Naive thymus-derived CD8-positive, alpha-beta T cell (primary cell): ENCODE measurements at regions not wholly inside any gene's neighbourhood (a gene's known extent, or its start where the extent isn't known, plus 50 kb on each side); places are given as distances from the start of the nearest gene placed in this dataset.
A peak's percentile ranks its signal among the peaks of the same experiment; 100 is the strongest.
"Not testable (repeated sequence)": the region's sequence is repeated elsewhere in the genome, so short reads cannot be mapped to it uniquely, and the experiment has no call there.

ENCODE experiments used
- ATAC-seq, 2 donors: fragments of 150-1000 bp; cut with Tn5 transposase in 1 of 2; sonication (Bioruptor Pico), chemical (Tn5 transposase) in 1 of 2; 1 replicate in 1 of 2; 2 replicates in 1 of 2; pipeline ENCODE4 v1.10.0; 2021; ENCODE audit warnings: mild to moderate bottlenecking in 2 of 2, moderate library complexity in 2 of 2
- POLR2A ChIA-PET: fragments of 350-600 bp; sonication (Branson Sonifier 250); formaldehyde crosslinking; loops from one replicate; lab custom pipeline; 2021; ENCODE audit warnings: antibody characterized with exemption; lab: Charles Lee
- DNase-seq, 10 donors: peaks; one replicate each; pipeline versions ENCODE4 v3.0.0 to v3.0.0-alpha.2; 2020 to 2022
- H3K27ac Mint-ChIP-seq, 10 donors: one replicate each; pipeline ENCODE4 v1.8.0; 2020 to 2022; ENCODE audit warnings: mild to moderate bottlenecking in 10 of 10, mixed read lengths in 10 of 10, moderate library complexity in 4 of 10, inconsistent platforms in 1 of 10
- H3K27me3 Mint-ChIP-seq, 5 donors: one replicate each; pipeline ENCODE4 v1.8.0; 2021 to 2022; ENCODE audit warnings: mixed read lengths in 5 of 5
- H3K36me3 Mint-ChIP-seq, 3 donors: one replicate each; pipeline ENCODE4 v1.8.0; 2020 to 2022; ENCODE audit warnings: mixed read lengths in 3 of 3, mild to moderate bottlenecking in 2 of 3, inconsistent platforms in 1 of 3
- H3K4me1 Mint-ChIP-seq, 4 donors: one replicate each; pipeline ENCODE4 v1.8.0; 2021 to 2022; ENCODE audit warnings: mixed read lengths in 4 of 4
- H3K4me3 Mint-ChIP-seq, 10 donors: one replicate each; pipeline ENCODE4 v1.8.0; 2020 to 2022; ENCODE audit warnings: mild to moderate bottlenecking in 10 of 10, mixed read lengths in 10 of 10, moderate library complexity in 6 of 10, inconsistent platforms in 1 of 10
- H3K9me3 Mint-ChIP-seq, 9 donors: one replicate each; pipeline ENCODE4 v1.8.0; 2020 to 2022; ENCODE audit warnings: mixed read lengths in 9 of 9, mild to moderate bottlenecking in 3 of 9, inconsistent platforms in 1 of 9, moderate library complexity in 1 of 9

GRCh38 chr2:393711-394696 is 106.1 kb upstream of the ALKAL2 start:
- POLR2A ChIA-PET, result interaction anchor here (1.1 to 1.8 kb wide), 3 partner anchors 36 to 191 kb away, joined by 3 to 5 read pairs (median 4); no protein-coding TSS in a partner anchor
- peak; percentile 85 to 86 for ATAC-seq
- peaks cover 8 to 29% (median 16%) of the 10 kb centered on the region in 4 donors for H3K4me1 Mint-ChIP-seq

GRCh38 chr2:392926-393280 is 105.0 kb upstream of the ALKAL2 start:
- peak overlapping the region in 7 of 10 donors; percentile 16 to 88 (median 74) for H3K4me3 Mint-ChIP-seq
- DNase-seq (peak in 4 of 10 donors; percentile 12 to 29 (median 16)), ATAC-seq (no peak)

More at GRCh38 chr2:393711-394696, 106.1 kb upstream of the ALKAL2 start:
- DNase-seq, result peak; percentile 33 to 88 (median 80)
- Mint-ChIP-seq H3K27me3 (no peaks in the 10 kb centered on the region), H3K9me3 (peaks cover 0 to 4% (median 0%) of the 10 kb centered on the region in 9 donors), H3K36me3 (no peaks in the 10 kb centered on the region), H3K4me3 (peak overlapping the region; percentile 74 to 89 (median 86)), H3K27ac (peak overlapping the region; percentile 82 to 99 (median 96))

GRCh38 chr2:392181-392925 is 104.5 kb upstream of the ALKAL2 start:
- Mint-ChIP-seq H3K9me3 (peaks cover 0 to 8% (median 0%) of the 10 kb centered on the region in 9 donors), H3K27me3 (peaks cover 0 to under 1% (median 0%) of the 10 kb centered on the region in 5 donors), H3K4me1 (peaks cover 8 to 29% (median 16%) of the 10 kb centered on the region in 4 donors), H3K4me3 (peak overlapping the region in 1 of 10 donors; percentile 87), H3K27ac (peak overlapping the region in 4 of 10 donors; percentile 15 to 92 (median 70)), H3K36me3 (no peaks in the 10 kb centered on the region)
- POLR2A ChIA-PET, result interaction anchor here (0.9 to 1.8 kb wide), 2 partner anchors 26 to 38 kb away, joined by 4 read pairs; no protein-coding TSS in a partner anchor
- no peak for DNase-seq
- no peak for ATAC-seq

More at GRCh38 chr2:392926-393280, 105.0 kb upstream of the ALKAL2 start:
- Mint-ChIP-seq H3K36me3 (no peaks in the 10 kb centered on the region), H3K27me3 (no peaks in the 10 kb centered on the region), H3K9me3 (peaks cover 0 to 8% (median 0%) of the 10 kb centered on the region in 9 donors), H3K27ac (peak overlapping the region in 4 of 10 donors; percentile 15 to 92 (median 70)), H3K4me1 (peaks cover 8 to 29% (median 16%) of the 10 kb centered on the region in 4 donors)
- POLR2A ChIA-PET, result interaction anchor here (1.8 kb wide), 1 partner anchor 38 kb away, joined by 4 read pairs; no protein-coding TSS in a partner anchor

GRCh38 chr2:391696-392095 is 103.8 kb upstream of the ALKAL2 start:
- Mint-ChIP-seq H3K27me3 (peaks cover 0 to 1% (median 0%) of the 10 kb centered on the region in 5 donors), H3K4me1 (peaks cover 8 to 29% (median 16%) of the 10 kb centered on the region in 4 donors), H3K9me3 (peaks cover 0 to 8% (median 0%) of the 10 kb centered on the region in 9 donors), H3K4me3 (no peak overlapping the region), H3K36me3 (no peaks in the 10 kb centered on the region), H3K27ac (peak overlapping the region in 1 of 10 donors; percentile 50)
- POLR2A ChIA-PET, result interaction anchor here (0.9 kb wide), 1 partner anchor 27 kb away, joined by 4 read pairs; no protein-coding TSS in a partner anchor
- DNase-seq (no peak), ATAC-seq (no peak)

GRCh38 chr2:390959-391358 is 103.1 kb upstream of the ALKAL2 start:
- no peaks in the 10 kb centered on the region for H3K36me3 Mint-ChIP-seq
- H3K27ac Mint-ChIP-seq, result no peak overlapping the region

GRCh38 chr2:389985-390384 is 102.1 kb upstream of the ALKAL2 start:
- H3K36me3 Mint-ChIP-seq, H3K27me3 Mint-ChIP-seq, H3K9me3 Mint-ChIP-seq, POLR2A ChIA-PET, H3K27ac Mint-ChIP-seq, DNase-seq, ATAC-seq, H3K4me3 Mint-ChIP-seq: not testable (repeated sequence)
- H3K4me1 Mint-ChIP-seq, result peaks cover 8 to 26% (median 16%) of the 10 kb centered on the region in 4 donors

More at GRCh38 chr2:390959-391358, 103.1 kb upstream of the ALKAL2 start:
- DNase-seq (no peak), ATAC-seq (no peak)
- H3K4me1 Mint-ChIP-seq, result peaks cover 8 to 29% (median 16%) of the 10 kb centered on the region in 4 donors
- POLR2A ChIA-PET, result no interaction called here
- H3K27me3 Mint-ChIP-seq, result peaks cover 0 to 1% (median 0%) of the 10 kb centered on the region in 5 donors
- peaks cover 0 to 8% (median 0%) of the 10 kb centered on the region in 9 donors for H3K9me3 Mint-ChIP-seq
- H3K4me3 Mint-ChIP-seq, result no peak overlapping the region

GRCh38 chr2:388752-389151 is 100.9 kb upstream of the ALKAL2 start:
- H3K27me3 Mint-ChIP-seq, H3K36me3 Mint-ChIP-seq, DNase-seq, H3K4me3 Mint-ChIP-seq, H3K27ac Mint-ChIP-seq, POLR2A ChIA-PET, ATAC-seq, H3K9me3 Mint-ChIP-seq: not testable (repeated sequence)
- peaks cover under 1 to 14% (median 8%) of the 10 kb centered on the region in 4 donors for H3K4me1 Mint-ChIP-seq

- peaks cover 0 to 8% (median 0%) of the 10 kb centered on the region in 9 donors for H3K9me3 Mint-ChIP-seq
- DNase-seq (no peak), ATAC-seq (no peak)
- H3K4me3 Mint-ChIP-seq, result no peak overlapping the region
- H3K27me3 Mint-ChIP-seq, result peaks cover 0 to 1% (median 0%) of the 10 kb centered on the region in 5 donors
- POLR2A ChIA-PET, result no interaction called here
- no peaks in the 10 kb centered on the region for H3K36me3 Mint-ChIP-seq
- H3K27ac Mint-ChIP-seq, result peak overlapping the region in 1 of 10 donors; percentile 53
- peaks cover 0 to 7% (median 4%) of the 10 kb centered on the region in 4 donors for H3K4me1 Mint-ChIP-seq
Measured at GRCh38 chr2:387980-388421, 100.1 kb upstream of the ALKAL2 start.

- ATAC-seq, result no peak
- POLR2A ChIA-PET, result no interaction called here
- Mint-ChIP-seq H3K4me1 (peaks cover 0 to 2% (median 0%) of the 10 kb centered on the region in 4 donors), H3K4me3 (no peak overlapping the region), H3K36me3 (no peaks in the 10 kb centered on the region), H3K9me3 (peaks cover 0 to 8% (median 0%) of the 10 kb centered on the region in 9 donors), H3K27ac (peak overlapping the region in 1 of 10 donors; percentile 71), H3K27me3 (peaks cover 0 to 1% (median 0%) of the 10 kb centered on the region in 5 donors)
- DNase-seq, result no peak
Measured at GRCh38 chr2:386406-387103, 98.7 kb upstream of the ALKAL2 start.

GRCh38 chr2:385785-386184 is 97.9 kb upstream of the ALKAL2 start:
- POLR2A ChIA-PET, result no interaction called here
- no peak for DNase-seq
- no peak for ATAC-seq

GRCh38 chr2:385061-385460 is 97.2 kb upstream of the ALKAL2 start:
- peaks cover 0 to 2% (median 0%) of the 10 kb centered on the region in 4 donors for H3K4me1 Mint-ChIP-seq
- peaks cover 0 to 1% (median 0%) of the 10 kb centered on the region in 5 donors for H3K27me3 Mint-ChIP-seq
- peak overlapping the region in 1 of 10 donors; percentile 58 for H3K27ac Mint-ChIP-seq
- ATAC-seq (no peak), DNase-seq (no peak)
- peaks cover 0 to 8% (median 0%) of the 10 kb centered on the region in 9 donors for H3K9me3 Mint-ChIP-seq
- H3K36me3 Mint-ChIP-seq, result no peaks in the 10 kb centered on the region
- H3K4me3 Mint-ChIP-seq, result no peak overlapping the region
- POLR2A ChIA-PET, result no interaction called here

More at GRCh38 chr2:385785-386184, 97.9 kb upstream of the ALKAL2 start:
- H3K27ac Mint-ChIP-seq, result peak overlapping the region in 2 of 10 donors; percentile 15 to 71
- H3K9me3 Mint-ChIP-seq, result peaks cover 0 to 8% (median 0%) of the 10 kb centered on the region in 9 donors
- H3K36me3 Mint-ChIP-seq, result no peaks in the 10 kb centered on the region
- H3K4me3 Mint-ChIP-seq, result no peak overlapping the region
- peaks cover 0 to 1% (median 0%) of the 10 kb centered on the region in 5 donors for H3K27me3 Mint-ChIP-seq
- H3K4me1 Mint-ChIP-seq, result peaks cover 0 to 2% (median 0%) of the 10 kb centered on the region in 4 donors
